ENCODE measurements at regions not wholly inside any gene's neighbourhood (a gene's known extent, or its start where the extent isn't known, plus 50 kb on each side); places are given as distances from the start of the nearest gene placed in this dataset.

- DNase-seq, result no peak
Observed at GRCh38 chr4:179750374-179750773, 2308.1 kb upstream of the AGA start.

GRCh38 chr4:179751669-179752068, 2309.4 kb upstream of the AGA start:
- no peak for DNase-seq

- no peak for DNase-seq
Observed at GRCh38 chr4:179755322-179755721, 2313.1 kb upstream of the AGA start.

GRCh38 chr4:179757641-179758040, 2315.4 kb upstream of the AGA start:
- no peak for DNase-seq

DNA sequence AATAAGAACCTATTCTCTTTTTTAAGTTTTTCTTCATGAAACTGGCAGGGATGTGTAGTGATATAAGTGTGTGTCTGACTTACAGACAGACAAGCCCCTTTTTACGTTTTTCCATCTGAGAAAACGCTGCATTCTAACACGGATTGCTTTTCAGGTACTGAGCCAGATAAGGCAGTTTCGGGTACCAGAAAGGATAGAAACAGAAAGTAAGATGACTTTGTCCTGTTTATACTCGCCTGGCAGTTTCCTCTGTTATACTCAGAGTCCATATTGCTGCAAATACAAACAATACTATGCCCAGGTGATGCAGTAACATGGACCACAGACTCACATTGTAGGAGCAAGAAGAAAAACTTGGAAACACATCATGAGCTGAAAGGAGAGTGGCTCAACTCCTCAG, 2320.6 kb upstream of the AGA start:
- DNase-seq, result no peak

GRCh38 chr4:179766938-179767337, 2324.7 kb upstream of the AGA start:
- no peak for DNase-seq

- DNase-seq, result no peak
Observed at GRCh38 chr4:179768996-179769395, 2326.8 kb upstream of the AGA start.

DNA sequence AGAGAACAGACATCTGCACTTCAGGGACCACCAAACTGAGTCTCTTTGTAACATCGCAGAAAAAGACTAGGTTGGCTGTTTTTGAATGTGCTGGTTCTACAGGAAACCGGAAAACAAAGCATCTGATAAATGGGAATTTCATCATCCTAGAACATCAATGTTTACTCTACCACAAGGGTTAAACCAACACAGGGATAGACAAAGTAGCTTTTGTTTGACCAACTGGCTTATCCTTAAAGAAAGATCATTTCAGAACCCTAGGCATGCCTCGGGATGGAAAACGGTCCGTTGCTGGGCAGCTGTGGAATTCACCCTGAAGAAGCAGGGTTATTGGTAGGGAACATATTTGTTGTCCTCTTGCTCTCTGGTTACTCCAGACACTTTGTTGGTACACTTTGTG, 2355.5 kb upstream of the AGA start:
- DNase-seq, result no peak

- DNase-seq, result no peak
Observed at GRCh38 chr4:179803857-179804256, 2361.6 kb upstream of the AGA start.

- no peak for DNase-seq
Observed at GRCh38 chr4:179804440-179804839, 2362.2 kb upstream of the AGA start.

- no peak for DNase-seq
Observed at GRCh38 chr4:179817317-179817716, 2375.1 kb upstream of the AGA start.

DNA sequence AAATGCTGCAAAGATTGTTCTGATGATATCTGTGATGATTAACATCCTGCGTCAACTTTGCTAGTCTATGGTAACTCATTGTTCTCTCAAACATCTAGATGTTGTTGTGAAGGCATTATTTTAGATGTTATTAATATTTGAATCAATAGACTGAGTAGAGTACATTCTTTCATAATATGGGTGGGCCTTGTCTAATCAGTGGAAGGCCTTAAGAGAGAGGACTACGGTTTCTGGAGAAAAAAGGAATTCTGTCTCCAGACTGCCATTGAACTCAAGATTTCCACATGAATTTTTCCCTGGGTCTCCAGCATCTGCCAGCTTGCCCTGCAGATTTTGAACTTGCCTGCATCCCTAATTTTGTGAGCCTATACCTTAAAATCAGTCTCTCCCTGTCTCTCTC, 2381.1 kb upstream of the AGA start:
- DNase-seq, result no peak

- no peak for DNase-seq
Observed at GRCh38 chr4:179831274-179831673, 2389.0 kb upstream of the AGA start.

- DNase-seq, result no peak
Observed at GRCh38 chr4:179836179-179837075, 2394.2 kb upstream of the AGA start.

DNA sequence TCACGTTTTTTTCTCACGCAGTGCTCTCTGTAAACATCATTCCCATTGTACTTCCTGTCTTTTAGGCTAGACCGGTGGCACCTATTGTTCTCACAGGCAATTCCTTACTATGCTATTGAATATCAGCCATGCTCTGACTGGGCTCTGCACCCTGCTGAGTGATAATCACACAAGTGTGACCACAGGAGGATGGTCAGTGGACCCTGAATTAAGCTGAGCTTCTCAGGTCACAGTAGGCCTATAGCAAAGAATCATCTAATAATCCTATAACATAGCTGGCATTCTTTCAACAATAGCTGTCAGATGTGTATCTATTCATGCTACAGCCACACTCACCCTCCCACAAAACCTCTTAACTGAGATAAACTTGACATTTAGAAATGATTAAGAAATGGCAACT, 2399.8 kb upstream of the TENM3 start:
- no peak for DNase-seq

GRCh38 chr4:179855469-179855868, 2387.7 kb upstream of the TENM3 start:
- no peak for DNase-seq

DNA sequence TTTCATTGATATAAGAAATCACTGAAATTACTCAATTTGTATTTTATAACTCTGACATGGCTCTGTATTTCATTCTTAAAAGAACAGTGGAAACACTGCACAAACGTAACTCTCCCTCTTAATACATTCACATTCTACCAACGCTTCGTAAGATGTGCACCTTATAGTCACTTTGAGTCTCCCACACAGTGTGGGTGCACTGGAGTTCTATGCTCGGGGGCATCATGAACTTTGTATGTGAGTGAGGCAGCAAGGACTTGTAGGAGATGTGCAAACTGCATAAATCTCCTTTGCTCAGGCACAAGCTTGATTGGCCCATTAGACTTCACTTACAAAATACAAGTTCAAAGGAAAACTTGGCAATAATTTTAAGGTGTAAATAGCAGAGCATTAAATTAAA, 2385.0 kb upstream of the TENM3 start:
- no peak for DNase-seq

- DNase-seq, result peak; percentile 18
Observed at GRCh38 chr4:179867300-179867878, 2375.8 kb upstream of the TENM3 start.

GRCh38 chr4:179871726-179872125, 2371.5 kb upstream of the TENM3 start:
- DNase-seq, result no peak

- no peak for DNase-seq
Observed at GRCh38 chr4:179872755-179873154, 2370.4 kb upstream of the TENM3 start.

GRCh38 chr4:179880756-179881155, 2362.4 kb upstream of the TENM3 start:
- no peak for DNase-seq

DNA sequence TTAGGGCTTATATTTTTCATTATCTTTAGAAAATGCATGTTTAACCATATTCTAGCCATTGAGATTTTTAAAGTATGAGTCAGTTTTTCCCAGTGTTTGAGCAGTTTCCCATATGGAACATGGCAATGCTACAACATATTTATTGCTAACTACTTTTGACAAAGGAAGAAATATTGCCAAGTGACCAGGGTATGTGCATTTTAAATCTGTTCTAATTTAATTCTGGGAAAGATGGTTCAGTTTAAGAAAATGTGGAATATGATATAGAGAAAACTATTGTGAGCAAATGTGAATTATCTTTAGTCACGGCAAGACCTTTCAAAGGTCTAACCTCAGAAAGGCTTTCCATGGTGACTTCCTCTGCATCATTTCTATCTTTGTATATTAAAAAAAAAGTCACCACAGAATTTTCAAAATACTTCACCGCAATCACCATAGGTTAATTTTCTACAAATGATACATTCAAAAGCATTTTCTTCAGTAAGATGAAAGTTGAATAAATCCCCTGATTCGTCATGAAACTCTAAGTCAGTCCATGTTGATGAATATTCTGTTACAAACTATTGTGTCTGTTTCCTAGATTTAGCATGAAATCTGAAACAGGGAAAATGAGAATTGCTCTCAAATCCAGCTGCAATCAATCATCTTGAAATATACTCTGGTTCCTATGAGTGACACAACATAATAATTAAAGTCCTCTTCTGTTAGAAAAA, 2349.0 kb upstream of the TENM3 start:
- DNase-seq, result no peak

GRCh38 chr4:179919587-179919986, 2323.6 kb upstream of the TENM3 start:
- DNase-seq, result no peak

GRCh38 chr4:179927473-179927872, 2315.7 kb upstream of the TENM3 start:
- DNase-seq, result no peak
